Heart left ventricle (tissue), 13 donors: ENCODE measurements at regions not wholly inside any gene's neighbourhood (a gene's known extent, or its start where the extent isn't known, plus 50 kb on each side); places are given as distances from the start of the nearest gene placed in this dataset.

Source experiments
- CTCF ChIP-seq, 12 donors: fragments of 200-600 bp; sonication (generic) in 4 of 12; IDR thresholded peaks; one replicate each; pipeline versions ENCODE4 v1.5.0 to v1.8.0; 2018 to 2022; ENCODE audit warnings: antibody characterized with exemption in 12 of 12, mild to moderate bottlenecking in 5 of 12
- POLR2A ChIP-seq, 2 donors: fragments of 450-650 bp; IDR thresholded peaks; one replicate each; pipeline ENCODE4 v1.6.1; 2017; ENCODE audit warnings: antibody characterized with exemption in 2 of 2, mild to moderate bottlenecking in 2 of 2, moderate library complexity in 2 of 2
- donor health status: ischemic (EF 13 %, LVEDD 7.1; RV severe dilation, severe dysfunction).
- donor health status: DM: no; HTN: yes; CAD: no.
- donor health status: DM: no; HTN: no; CAD: no.
- donor health status: ischemic (EF 25% LVEDD 6.9; RV normal size, moderate dysfunction).
- donor health status: ischemic (EF 25% LVEDD 5.7; RV mildly dilated, moderate dysfunction).
- donor health status: ischemic (EF 35%, LVEDD 5.7; RV mildly dilated, moderate dysfunction).
- donor health status: nonischemic (EF 11% LVEDD 7.7; RV severe dilation, severe dysfunction).
- donor health status: DM: yes; HTN: yes; CAD: no.
- donor health status: PGD.
- donor health status: ischemic (EF 29% LVEDD 5.4; RV normal size, mild dysfunction).
- donor health status: nonischemic (EF 23%, LVEDD 6.1; RV moderate dilation, normal function).

- TF ChIP-seq POLR2A (IDR thresholded peaks at IDR 0.05) (no peak), CTCF (IDR thresholded peaks at IDR 0.05) (no peak)
Measured at GRCh38 chr5:164809821-164810220, 1304.4 kb downstream of the MAT2B start.
